ENCODE measurements at regions not wholly inside any gene's neighbourhood (a gene's known extent, or its start where the extent isn't known, plus 50 kb on each side); places are given as distances from the start of the nearest gene placed in this dataset.

DNA sequence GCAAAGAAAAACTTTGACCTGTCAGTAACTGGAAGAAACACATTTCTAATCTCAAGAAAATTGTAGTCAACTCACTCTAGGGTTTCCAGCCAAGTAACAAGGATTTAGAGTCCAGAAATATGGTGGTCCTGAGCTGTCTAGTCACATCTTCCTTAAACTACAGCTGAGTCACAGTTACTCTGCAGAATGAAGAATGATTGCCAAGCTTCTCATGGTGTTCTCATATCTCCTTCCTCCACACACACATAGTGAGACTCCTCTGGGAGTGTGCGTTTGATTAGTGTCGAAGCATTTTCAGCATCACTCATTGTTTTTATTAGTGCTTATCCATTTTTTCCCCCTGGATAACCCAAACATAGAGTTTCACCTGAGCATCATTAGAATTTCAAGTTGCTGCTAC is 93.1 kb upstream of the CXCL12 start (continued):
- TF ChIP-seq, protein P1, sequence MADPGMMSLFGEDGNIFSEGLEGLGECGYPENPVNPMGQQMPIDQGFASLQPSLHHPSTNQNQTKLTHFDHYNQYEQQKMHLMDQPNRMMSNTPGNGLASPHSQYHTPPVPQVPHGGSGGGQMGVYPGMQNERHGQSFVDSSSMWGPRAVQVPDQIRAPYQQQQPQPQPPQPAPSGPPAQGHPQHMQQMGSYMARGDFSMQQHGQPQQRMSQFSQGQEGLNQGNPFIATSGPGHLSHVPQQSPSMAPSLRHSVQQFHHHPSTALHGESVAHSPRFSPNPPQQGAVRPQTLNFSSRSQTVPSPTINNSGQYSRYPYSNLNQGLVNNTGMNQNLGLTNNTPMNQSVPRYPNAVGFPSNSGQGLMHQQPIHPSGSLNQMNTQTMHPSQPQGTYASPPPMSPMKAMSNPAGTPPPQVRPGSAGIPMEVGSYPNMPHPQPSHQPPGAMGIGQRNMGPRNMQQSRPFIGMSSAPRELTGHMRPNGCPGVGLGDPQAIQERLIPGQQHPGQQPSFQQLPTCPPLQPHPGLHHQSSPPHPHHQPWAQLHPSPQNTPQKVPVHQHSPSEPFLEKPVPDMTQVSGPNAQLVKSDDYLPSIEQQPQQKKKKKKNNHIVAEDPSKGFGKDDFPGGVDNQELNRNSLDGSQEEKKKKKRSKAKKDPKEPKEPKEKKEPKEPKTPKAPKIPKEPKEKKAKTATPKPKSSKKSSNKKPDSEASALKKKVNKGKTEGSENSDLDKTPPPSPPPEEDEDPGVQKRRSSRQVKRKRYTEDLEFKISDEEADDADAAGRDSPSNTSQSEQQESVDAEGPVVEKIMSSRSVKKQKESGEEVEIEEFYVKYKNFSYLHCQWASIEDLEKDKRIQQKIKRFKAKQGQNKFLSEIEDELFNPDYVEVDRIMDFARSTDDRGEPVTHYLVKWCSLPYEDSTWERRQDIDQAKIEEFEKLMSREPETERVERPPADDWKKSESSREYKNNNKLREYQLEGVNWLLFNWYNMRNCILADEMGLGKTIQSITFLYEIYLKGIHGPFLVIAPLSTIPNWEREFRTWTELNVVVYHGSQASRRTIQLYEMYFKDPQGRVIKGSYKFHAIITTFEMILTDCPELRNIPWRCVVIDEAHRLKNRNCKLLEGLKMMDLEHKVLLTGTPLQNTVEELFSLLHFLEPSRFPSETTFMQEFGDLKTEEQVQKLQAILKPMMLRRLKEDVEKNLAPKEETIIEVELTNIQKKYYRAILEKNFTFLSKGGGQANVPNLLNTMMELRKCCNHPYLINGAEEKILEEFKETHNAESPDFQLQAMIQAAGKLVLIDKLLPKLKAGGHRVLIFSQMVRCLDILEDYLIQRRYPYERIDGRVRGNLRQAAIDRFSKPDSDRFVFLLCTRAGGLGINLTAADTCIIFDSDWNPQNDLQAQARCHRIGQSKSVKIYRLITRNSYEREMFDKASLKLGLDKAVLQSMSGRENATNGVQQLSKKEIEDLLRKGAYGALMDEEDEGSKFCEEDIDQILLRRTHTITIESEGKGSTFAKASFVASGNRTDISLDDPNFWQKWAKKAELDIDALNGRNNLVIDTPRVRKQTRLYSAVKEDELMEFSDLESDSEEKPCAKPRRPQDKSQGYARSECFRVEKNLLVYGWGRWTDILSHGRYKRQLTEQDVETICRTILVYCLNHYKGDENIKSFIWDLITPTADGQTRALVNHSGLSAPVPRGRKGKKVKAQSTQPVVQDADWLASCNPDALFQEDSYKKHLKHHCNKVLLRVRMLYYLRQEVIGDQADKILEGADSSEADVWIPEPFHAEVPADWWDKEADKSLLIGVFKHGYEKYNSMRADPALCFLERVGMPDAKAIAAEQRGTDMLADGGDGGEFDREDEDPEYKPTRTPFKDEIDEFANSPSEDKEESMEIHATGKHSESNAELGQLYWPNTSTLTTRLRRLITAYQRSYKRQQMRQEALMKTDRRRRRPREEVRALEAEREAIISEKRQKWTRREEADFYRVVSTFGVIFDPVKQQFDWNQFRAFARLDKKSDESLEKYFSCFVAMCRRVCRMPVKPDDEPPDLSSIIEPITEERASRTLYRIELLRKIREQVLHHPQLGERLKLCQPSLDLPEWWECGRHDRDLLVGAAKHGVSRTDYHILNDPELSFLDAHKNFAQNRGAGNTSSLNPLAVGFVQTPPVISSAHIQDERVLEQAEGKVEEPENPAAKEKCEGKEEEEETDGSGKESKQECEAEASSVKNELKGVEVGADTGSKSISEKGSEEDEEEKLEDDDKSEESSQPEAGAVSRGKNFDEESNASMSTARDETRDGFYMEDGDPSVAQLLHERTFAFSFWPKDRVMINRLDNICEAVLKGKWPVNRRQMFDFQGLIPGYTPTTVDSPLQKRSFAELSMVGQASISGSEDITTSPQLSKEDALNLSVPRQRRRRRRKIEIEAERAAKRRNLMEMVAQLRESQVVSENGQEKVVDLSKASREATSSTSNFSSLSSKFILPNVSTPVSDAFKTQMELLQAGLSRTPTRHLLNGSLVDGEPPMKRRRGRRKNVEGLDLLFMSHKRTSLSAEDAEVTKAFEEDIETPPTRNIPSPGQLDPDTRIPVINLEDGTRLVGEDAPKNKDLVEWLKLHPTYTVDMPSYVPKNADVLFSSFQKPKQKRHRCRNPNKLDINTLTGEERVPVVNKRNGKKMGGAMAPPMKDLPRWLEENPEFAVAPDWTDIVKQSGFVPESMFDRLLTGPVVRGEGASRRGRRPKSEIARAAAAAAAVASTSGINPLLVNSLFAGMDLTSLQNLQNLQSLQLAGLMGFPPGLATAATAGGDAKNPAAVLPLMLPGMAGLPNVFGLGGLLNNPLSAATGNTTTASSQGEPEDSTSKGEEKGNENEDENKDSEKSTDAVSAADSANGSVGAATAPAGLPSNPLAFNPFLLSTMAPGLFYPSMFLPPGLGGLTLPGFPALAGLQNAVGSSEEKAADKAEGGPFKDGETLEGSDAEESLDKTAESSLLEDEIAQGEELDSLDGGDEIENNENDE (IDR thresholded peaks at IDR 0.05; ENCODE audit: low read depth, low read length), result no peak
- TF ChIP-seq JUND (IDR thresholded peaks at IDR 0.05; ENCODE audit: borderline replicate concordance, low read depth, low read length) (peak; percentile 49; the same call in 1 of the 2 replicates), JUND (tag; IDR thresholded peaks at IDR 0.05; ENCODE audit: borderline replicate concordance, low read depth, low read length) (peak; percentile 66; the same call in 2 of the 3 replicates), ZNF124 (CRISPR knock-in tag; IDR thresholded peaks at IDR 0.05) (no peak), ZKSCAN3 (CRISPR knock-in tag; IDR thresholded peaks at IDR 0.05) (no peak), ZNF76 (CRISPR knock-in tag; IDR thresholded peaks at IDR 0.05; ENCODE audit: borderline replicate concordance) (no peak), ZNF668 (CRISPR knock-in tag; IDR thresholded peaks at IDR 0.05) (no peak), ZC3H4 (CRISPR knock-in tag; IDR thresholded peaks at IDR 0.05; ENCODE audit: borderline replicate concordance) (no peak)
- TF ChIP-seq, protein P2, sequence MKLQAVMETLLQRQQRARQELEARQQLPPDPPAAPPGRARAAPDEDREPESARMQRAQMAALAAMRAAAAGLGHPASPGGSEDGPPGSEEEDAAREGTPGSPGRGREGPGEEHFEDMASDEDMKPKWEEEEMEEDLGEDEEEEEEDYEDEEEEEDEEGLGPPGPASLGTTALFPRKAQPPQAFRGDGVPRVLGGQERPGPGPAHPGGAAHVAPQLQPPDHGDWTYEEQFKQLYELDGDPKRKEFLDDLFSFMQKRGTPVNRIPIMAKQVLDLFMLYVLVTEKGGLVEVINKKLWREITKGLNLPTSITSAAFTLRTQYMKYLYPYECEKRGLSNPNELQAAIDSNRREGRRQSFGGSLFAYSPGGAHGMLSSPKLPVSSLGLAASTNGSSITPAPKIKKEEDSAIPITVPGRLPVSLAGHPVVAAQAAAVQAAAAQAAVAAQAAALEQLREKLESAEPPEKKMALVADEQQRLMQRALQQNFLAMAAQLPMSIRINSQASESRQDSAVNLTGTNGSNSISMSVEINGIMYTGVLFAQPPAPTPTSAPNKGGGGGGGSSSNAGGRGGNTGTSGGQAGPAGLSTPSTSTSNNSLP (IDR thresholded peaks at IDR 0.05; ENCODE audit: borderline replicate concordance, low read depth, low read length), result peak; percentile 25; the same call in 1 of the 2 replicates
- TF ChIP-seq, protein P3, sequence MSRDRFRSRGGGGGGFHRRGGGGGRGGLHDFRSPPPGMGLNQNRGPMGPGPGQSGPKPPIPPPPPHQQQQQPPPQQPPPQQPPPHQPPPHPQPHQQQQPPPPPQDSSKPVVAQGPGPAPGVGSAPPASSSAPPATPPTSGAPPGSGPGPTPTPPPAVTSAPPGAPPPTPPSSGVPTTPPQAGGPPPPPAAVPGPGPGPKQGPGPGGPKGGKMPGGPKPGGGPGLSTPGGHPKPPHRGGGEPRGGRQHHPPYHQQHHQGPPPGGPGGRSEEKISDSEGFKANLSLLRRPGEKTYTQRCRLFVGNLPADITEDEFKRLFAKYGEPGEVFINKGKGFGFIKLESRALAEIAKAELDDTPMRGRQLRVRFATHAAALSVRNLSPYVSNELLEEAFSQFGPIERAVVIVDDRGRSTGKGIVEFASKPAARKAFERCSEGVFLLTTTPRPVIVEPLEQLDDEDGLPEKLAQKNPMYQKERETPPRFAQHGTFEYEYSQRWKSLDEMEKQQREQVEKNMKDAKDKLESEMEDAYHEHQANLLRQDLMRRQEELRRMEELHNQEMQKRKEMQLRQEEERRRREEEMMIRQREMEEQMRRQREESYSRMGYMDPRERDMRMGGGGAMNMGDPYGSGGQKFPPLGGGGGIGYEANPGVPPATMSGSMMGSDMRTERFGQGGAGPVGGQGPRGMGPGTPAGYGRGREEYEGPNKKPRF (IDR thresholded peaks at IDR 0.05; ENCODE audit: low read depth, low read length), result no peak
- TF ChIP-seq, protein P4, sequence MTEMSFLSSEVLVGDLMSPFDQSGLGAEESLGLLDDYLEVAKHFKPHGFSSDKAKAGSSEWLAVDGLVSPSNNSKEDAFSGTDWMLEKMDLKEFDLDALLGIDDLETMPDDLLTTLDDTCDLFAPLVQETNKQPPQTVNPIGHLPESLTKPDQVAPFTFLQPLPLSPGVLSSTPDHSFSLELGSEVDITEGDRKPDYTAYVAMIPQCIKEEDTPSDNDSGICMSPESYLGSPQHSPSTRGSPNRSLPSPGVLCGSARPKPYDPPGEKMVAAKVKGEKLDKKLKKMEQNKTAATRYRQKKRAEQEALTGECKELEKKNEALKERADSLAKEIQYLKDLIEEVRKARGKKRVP (CRISPR knock-in tag; IDR thresholded peaks at IDR 0.05), result no peak

All from K562 (cell line).